GM12878 (cell line): ENCODE measurements at regions not wholly inside any gene's neighbourhood (a gene's known extent, or its start where the extent isn't known, plus 50 kb on each side); places are given as distances from the start of the nearest gene placed in this dataset.

Experiments
- ATAC-seq: fragments of 200-7000 bp; cut with Tn5 transposase; 3 replicates; pipeline ENCODE4 v1.9.1; 2020; ENCODE audit warnings: mild to moderate bottlenecking, moderate library complexity
- BruUV-seq: library from RNA; stranded (reverse); fragments of 400-500 nt; replicated peaks from 2 replicates; lab custom pipeline; 2021; lab: Mats Ljungman, UMichigan
- CTCF ChIA-PET: fragments of 300-600 bp; sonication (Branson Sonifier 250); formaldehyde crosslinking; extraction: SDS; loops from one replicate; lab custom pipeline; 2021; ENCODE audit warnings: inconsistent platforms; lab: Yijun Ruan, JAX
- POLR2A ChIA-PET: fragments of 350-600 bp; formaldehyde crosslinking; extraction: SDS; loops from one replicate; lab custom pipeline; 2021; ENCODE audit warnings: inconsistent platforms; lab: Charles Lee
- RAD21 ChIA-PET: fragments of 300-600 bp; sonication (Branson Sonifier 250); formaldehyde crosslinking; loops from one replicate; lab custom pipeline; 2023; ENCODE audit warnings: antibody characterized with exemption; ENCODE audit not compliant: unreplicated experiment; lab: Charles Lee
- SMC1A ChIA-PET: fragments of 300-600 bp; sonication (Branson Sonifier 250); formaldehyde crosslinking; loops from one replicate; lab custom pipeline; 2023; ENCODE audit not compliant: unreplicated experiment, uncharacterized antibody; lab: Charles Lee
- DNase-seq: peaks from one replicate; pipeline ENCODE4 v3.0.0-alpha.2; 2011; ENCODE audit warnings: low read depth, low spot score
- FAIRE-seq: peaks from 3 replicates; lab custom pipeline; 2011; peaks lifted over from hg19 to GRCh38; lab: Jason Lieb, UNC
- H2AFZ ChIP-seq: 2 replicates; pipeline ENCODE4 v1.6.0; 2011; ENCODE audit warnings: low read depth, low read length, control low read depth; ENCODE audit not compliant: control insufficient read depth
- H3K27ac ChIP-seq: 2 replicates; pipeline ENCODE4 v1.5.1; 2011; ENCODE audit warnings: control low read depth; ENCODE audit not compliant: control insufficient read depth, insufficient read depth
- H3K27me3 ChIP-seq, 2 experiments: replicated peaks in 1 of 2; 2 replicates each; pipeline versions ENCODE4 v1.6.0 to v1.6.1; 2011; ENCODE audit warnings: low read length in 1 of 2; ENCODE audit not compliant: control insufficient read depth in 2 of 2, insufficient read depth in 2 of 2
- H3K36me3 ChIP-seq, 2 experiments: 2 replicates each; pipeline ENCODE4 v1.5.1; 2011; ENCODE audit warnings: low read length in 1 of 2; ENCODE audit not compliant: control insufficient read depth in 2 of 2, insufficient read depth in 2 of 2
- H3K4me1 ChIP-seq: 2 replicates; pipeline ENCODE4 v1.6.1; 2011; ENCODE audit warnings: mild to moderate bottlenecking, low read length, moderate library complexity, mixed read lengths; ENCODE audit not compliant: control insufficient read depth, insufficient read depth
- H3K4me2 ChIP-seq: 2 replicates; pipeline ENCODE4 v1.6.0; 2011; ENCODE audit warnings: control low read depth; ENCODE audit not compliant: control insufficient read depth, insufficient read depth
- H3K4me3 ChIP-seq: fragments of 200-600 bp; sonication (generic); 2 replicates; pipeline ENCODE4 v1.5.1; 2016
- H3K79me2 ChIP-seq: 2 replicates; pipeline ENCODE4 v1.6.0; 2011; ENCODE audit warnings: low read length; ENCODE audit not compliant: control insufficient read depth, insufficient read depth
- H3K9ac ChIP-seq: 2 replicates; pipeline ENCODE4 v1.8.0; 2011; ENCODE audit warnings: low read length, control low read depth, mixed read lengths; ENCODE audit not compliant: control insufficient read depth, insufficient read depth
- H3K9me3 ChIP-seq: replicated peaks from 3 replicates; pipeline ENCODE4 v1.5.1; 2011; ENCODE audit warnings: mild to moderate bottlenecking, low read length; ENCODE audit not compliant: control insufficient read depth, insufficient read depth
- H4K20me1 ChIP-seq: 2 replicates; pipeline ENCODE4 v1.6.0; 2011; ENCODE audit not compliant: control insufficient read depth, insufficient read depth
- BCLAF1 ChIP-seq: fragments of 450-650 bp; IDR thresholded peaks from 2 replicates; pipeline ENCODE4 v1.6.1; 2017; ENCODE audit warnings: antibody characterized with exemption, mild to moderate bottlenecking, moderate library complexity
- BRCA1 ChIP-seq: IDR thresholded peaks from 2 replicates; pipeline ENCODE4 v1.6.1; 2011; ENCODE audit warnings: low read depth, low read length, improper control_type of control experiment
- CEBPB ChIP-seq, 2 experiments: fragments of 150-350 bp in 1 of 2; IDR thresholded peaks; 2 replicates each; pipeline ENCODE4 v1.6.1; 2012 to 2014; ENCODE audit warnings: low read depth in 2 of 2, low read length in 2 of 2, borderline replicate concordance in 1 of 2, inconsistent platforms in 1 of 2
- CREB1 ChIP-seq: IDR thresholded peaks from 2 replicates; pipeline ENCODE4 v1.6.1; 2012; ENCODE audit warnings: low read depth, mild to moderate bottlenecking, inconsistent platforms
- CREM ChIP-seq: IDR thresholded peaks from 2 replicates; pipeline ENCODE4 v1.6.1; 2014; ENCODE audit warnings: antibody characterized with exemption, low read depth
- DPF2 ChIP-seq: fragments of 450-650 bp; IDR thresholded peaks from 2 replicates; pipeline ENCODE4 v1.6.1; 2017; ENCODE audit warnings: mild to moderate bottlenecking
- E2F4 ChIP-seq: IDR thresholded peaks from 2 replicates; pipeline ENCODE4 v1.6.1; 2012; ENCODE audit warnings: low read depth, low read length, improper control_type of control experiment
- E4F1 ChIP-seq: fragments of 450-650 bp; IDR thresholded peaks from 2 replicates; pipeline ENCODE4 v1.6.1; 2018; ENCODE audit warnings: borderline replicate concordance, mild to moderate bottlenecking; ENCODE audit not compliant: partially characterized antibody
- FOXK2 ChIP-seq: fragments of 450-650 bp; IDR thresholded peaks from 2 replicates; pipeline ENCODE4 v1.6.1; 2017; ENCODE audit warnings: mild to moderate bottlenecking, moderate library complexity
- JUNB ChIP-seq: IDR thresholded peaks from 2 replicates; pipeline ENCODE4 v1.6.1; 2016; ENCODE audit warnings: antibody characterized with exemption, mild to moderate bottlenecking
- JUND ChIP-seq: IDR thresholded peaks from 2 replicates; pipeline ENCODE4 v1.6.1; 2012; ENCODE audit warnings: low read depth, mild to moderate bottlenecking, low read length, improper control_type of control experiment, moderate library complexity
- NBN ChIP-seq: fragments of 450-650 bp; IDR thresholded peaks from 2 replicates; pipeline ENCODE4 v1.6.1; 2016
- NFYB ChIP-seq: IDR thresholded peaks from 2 replicates; pipeline ENCODE4 v1.6.1; 2011; ENCODE audit warnings: low read depth, mild to moderate bottlenecking, low read length, improper control_type of control experiment, moderate library complexity; ENCODE audit not compliant: insufficient read depth
- SP1 ChIP-seq: IDR thresholded peaks from one replicate; pipeline ENCODE4 v1.6.1; 2011; ENCODE audit warnings: low read depth, low read length
- TCF3 ChIP-seq: IDR thresholded peaks from 2 replicates; pipeline ENCODE4 v1.6.1; 2012; ENCODE audit warnings: low read depth, mild to moderate bottlenecking, low read length, borderline replicate concordance; ENCODE audit not compliant: insufficient read depth
- ZBED1 ChIP-seq: IDR thresholded peaks from 2 replicates; pipeline ENCODE4 v1.6.1; 2016; ENCODE audit warnings: borderline replicate concordance
- WGBS: methylation state at CpG from one replicate; pipeline ENCODE4 v1.1.6; 2016; ENCODE audit warnings: low lambda C conversion rate; ENCODE audit not compliant: insufficient replicate concordance, insufficient coverage; ENCODE audit errors: missing lambda C conversion rate; 5-methylcytosine and 5-hydroxymethylcytosine counted together
- in situ Hi-C: fragments of 300-500 bp; cut with MboI; formaldehyde crosslinking; loops from 9 replicates; pipeline ENCODE4 v1.14.3; 2018; ENCODE audit warnings: mixed read lengths
- intact Hi-C: fragments of 100-400 bp; cut with micrococcal nuclease; formaldehyde crosslinking; loops from one replicate; pipeline ENCODE4 v1.14.2; 2022; ENCODE audit not compliant: unreplicated experiment

- FAIRE-seq (no peak), ATAC-seq (no peak)
Observed at GRCh38 chr10:62545160-62546066, 171.2 kb downstream of the ZNF365 start.

More at GRCh38 chr10:62545160-62546066, 171.2 kb downstream of the ZNF365 start:
- Histone ChIP-seq H2AFZ (no peak overlapping the region), H3K79me2 (no peaks in the 10 kb centered on the region), H4K20me1 (no peaks in the 10 kb centered on the region), H3K4me3 (no peak overlapping the region), H3K9ac (no peak overlapping the region), H3K27me3 (no peaks in the 10 kb centered on the region), H3K36me3 (no peaks in the 10 kb centered on the region), H3K27ac (no peak overlapping the region), H3K9me3 (no peaks in the 10 kb centered on the region; the same call in 2 of the 3 replicates), H3K4me2 (no peak overlapping the region), H3K4me1 (peaks cover 4% of the 10 kb centered on the region; the same call in 1 of the 2 replicates)
- CTCF ChIA-PET: interaction anchor here (0.8 to 3.4 kb wide), 5 partner anchors 9 to 52 kb away, joined by 3 to 15 read pairs (median 3); no protein-coding TSS in a partner anchor
- in situ Hi-C loops (no loop called here), intact Hi-C loops (no loop called here)
- 70% methylated on average over 5 of the region's 5 CpGs for WGBS
- SMC1A ChIA-PET: interaction anchor here (1.6 to 7.4 kb wide), 2 partner anchors 17 to 53 kb away, joined by 7 to 72 read pairs; no protein-coding TSS in a partner anchor
- TF ChIP-seq CEBPB (IDR thresholded peaks at IDR 0.05; ENCODE audit: borderline replicate concordance in 1 of 2, low read depth in 2 of 2, low read length in 2 of 2): no peak
- TF ChIP-seq E4F1: no peak
- no peak for TF ChIP-seq NFYB
- no peak for TF ChIP-seq ZBED1
- no peak for TF ChIP-seq CREB1
- TF ChIP-seq SP1: no peak
- no peak for TF ChIP-seq JUNB
- TF ChIP-seq TCF3: no peak
- TF ChIP-seq E2F4: no peak
- no peak for TF ChIP-seq FOXK2
- TF ChIP-seq DPF2: no peak
- TF ChIP-seq BCLAF1: no peak
- TF ChIP-seq BRCA1: no peak
- no peak for TF ChIP-seq JUND
- no peak for TF ChIP-seq NBN
- TF ChIP-seq CREM: no peak
- POLR2A ChIA-PET: interaction anchor here (0.6 kb wide), 1 partner anchor 612 kb away, joined by 4 read pairs; no protein-coding TSS in a partner anchor
- no TSS peak for BruUV-seq
- RAD21 ChIA-PET: interaction anchor here (1.0 to 1.2 kb wide), 3 partner anchors 16 to 271 kb away, joined by 3 to 5 read pairs (median 3); partner anchors contain the start of gene EGR2
- DNase-seq: no peak
